SK-N-SH (cell line): ENCODE measurements at regions not wholly inside any gene's neighbourhood (a gene's known extent, or its start where the extent isn't known, plus 50 kb on each side); places are given as distances from the start of the nearest gene placed in this dataset.

Experiments
- CTCF ChIA-PET: fragments of 300-600, 350-600 bp; formaldehyde crosslinking; extraction: SDS; loops from one replicate; lab custom pipeline; 2021; lab: Yijun Ruan, JAX
- POLR2A ChIA-PET: fragments of 350-600 bp; sonication (Branson Sonifier 250); formaldehyde crosslinking; extraction: SDS; loops from one replicate; lab custom pipeline; 2020; ENCODE audit warnings: antibody characterized with exemption, inconsistent platforms; lab: Yijun Ruan, JAX
- DNase-seq: peaks from one replicate; pipeline ENCODE4 v3.0.0; 2012
- H2AFZ ChIP-seq: fragments of 200-600 bp; sonication (generic); 2 replicates; pipeline ENCODE4 v1.8.1; 2016; ENCODE audit warnings: antibody characterized with exemption, mild to moderate bottlenecking, low read depth
- H3F3A ChIP-seq: fragments of 200-600 bp; sonication (generic); replicated peaks from 2 replicates; pipeline ENCODE3; 2016; ENCODE audit warnings: antibody characterized with exemption, mild to moderate bottlenecking; ENCODE audit not compliant: insufficient read depth
- H3K27ac ChIP-seq, 2 experiments: fragments of 200-500 bp in 1 of 2; fragments of 200-600 bp in 1 of 2; sonication (Bioruptor generic) in 1 of 2; sonication (generic), shearing (Covaris generic) in 1 of 2; 2 replicates each; pipeline versions ENCODE4 v1.5.1 to v1.6.1; 2014 to 2016; ENCODE audit warnings: low read depth in 2 of 2, inconsistent platforms in 1 of 2, low read length in 1 of 2, mild to moderate bottlenecking in 1 of 2, mixed read lengths in 1 of 2
- H3K27me3 ChIP-seq: fragments of 200-600 bp; sonication (generic), shearing (Covaris generic); 2 replicates; pipeline ENCODE4 v1.6.1; 2016; ENCODE audit warnings: mixed run types; ENCODE audit not compliant: insufficient read depth
- H3K36me3 ChIP-seq, 2 experiments: fragments of 200-500 bp in 1 of 2; fragments of 200-600 bp in 1 of 2; sonication (Bioruptor generic) in 1 of 2; sonication (generic) in 1 of 2; replicated peaks in 1 of 2; 2 replicates each; pipeline versions ENCODE3 to v1.5.1; 2014 to 2016; ENCODE audit warnings: low read length in 1 of 2, mild to moderate bottlenecking in 1 of 2; ENCODE audit not compliant: insufficient read depth in 2 of 2, control insufficient read depth in 1 of 2
- H3K4me1 ChIP-seq, 2 experiments: fragments of 200-500 bp in 1 of 2; fragments of 200-600 bp in 1 of 2; sonication (Bioruptor generic) in 1 of 2; sonication (generic), shearing (Covaris generic) in 1 of 2; 2 replicates each; pipeline versions ENCODE4 v1.5.1 to v1.6.1; 2014 to 2016; ENCODE audit warnings: low read depth in 1 of 2, low read length in 1 of 2, mixed run types in 1 of 2; ENCODE audit not compliant: insufficient read depth in 2 of 2, control insufficient read depth in 1 of 2
- H3K4me2 ChIP-seq: fragments of 200-600 bp; sonication (generic), shearing (Covaris generic); 2 replicates; pipeline ENCODE4 v1.6.1; 2017; ENCODE audit warnings: mixed run types
- H3K4me3 ChIP-seq, 2 experiments: fragments of 200-500 bp in 1 of 2; fragments of 200-600 bp in 1 of 2; sonication (Bioruptor generic) in 1 of 2; sonication (generic), shearing (Covaris generic) in 1 of 2; 2 replicates each; pipeline versions ENCODE4 v1.5.1 to v1.8.1; 2014 to 2016; ENCODE audit warnings: low read depth in 2 of 2, inconsistent platforms in 1 of 2, low read length in 1 of 2, mild to moderate bottlenecking in 1 of 2, mixed read lengths in 1 of 2, moderate library complexity in 1 of 2
- H3K79me2 ChIP-seq: fragments of 200-600 bp; sonication (generic); 2 replicates; pipeline ENCODE4 v1.8.1; 2017; ENCODE audit warnings: mild to moderate bottlenecking; ENCODE audit not compliant: insufficient read depth
- H3K9ac ChIP-seq: fragments of 200-600 bp; sonication (generic); 2 replicates; pipeline ENCODE4 v1.6.1; 2017; ENCODE audit warnings: mixed run types
- H3K9me2 ChIP-seq: fragments of 200-600 bp; sonication (generic); 2 replicates; pipeline ENCODE4 v1.6.1; 2017; ENCODE audit warnings: mixed run types
- H3K9me3 ChIP-seq: fragments of 200-600 bp; sonication (generic); 2 replicates; pipeline ENCODE4 v1.6.1; 2017; ENCODE audit warnings: mixed run types, mild to moderate bottlenecking, moderate library complexity
- H4K20me1 ChIP-seq: fragments of 200-600 bp; sonication (generic); 2 replicates; pipeline ENCODE4 v1.6.1; 2017; ENCODE audit warnings: mild to moderate bottlenecking, mixed run types; ENCODE audit not compliant: insufficient read depth
- CHD2 ChIP-seq: fragments of 150-350 bp; IDR thresholded peaks from 2 replicates; pipeline ENCODE4 v1.6.1; 2018; ENCODE audit warnings: low read length; ENCODE audit not compliant: partially characterized antibody
- CTCF ChIP-seq: fragments of 200-600 bp; sonication (generic); IDR thresholded peaks from 2 replicates; pipeline ENCODE4 v1.6.1; 2017; ENCODE audit warnings: antibody characterized with exemption, mild to moderate bottlenecking, moderate library complexity
- FOSL2 ChIP-seq: IDR thresholded peaks from 2 replicates; pipeline ENCODE4 v1.4.0; 2012; ENCODE audit warnings: low read depth, mild to moderate bottlenecking, moderate library complexity, borderline replicate concordance
- MXI1 ChIP-seq: IDR thresholded peaks from 2 replicates; pipeline ENCODE4 v1.6.1; 2012; ENCODE audit warnings: mild to moderate bottlenecking, low read depth, low read length, improper control_type of control experiment
- NRF1 ChIP-seq: IDR thresholded peaks from 2 replicates; pipeline ENCODE4 v1.6.1; 2012; ENCODE audit warnings: low read depth, mild to moderate bottlenecking, low read length
- RAD21 ChIP-seq: IDR thresholded peaks from 2 replicates; pipeline ENCODE4 v1.6.1; 2012; ENCODE audit warnings: mild to moderate bottlenecking, low read length
- SMC3 ChIP-seq: IDR thresholded peaks from 2 replicates; pipeline ENCODE4 v1.6.1; 2012; ENCODE audit warnings: low read depth, low read length, improper control_type of control experiment
- TEAD4 ChIP-seq: IDR thresholded peaks from 2 replicates; pipeline ENCODE4 v1.4.0; 2012; ENCODE audit warnings: mild to moderate bottlenecking, borderline replicate concordance; ENCODE audit not compliant: insufficient read depth
- WGBS: methylation state at CpG from one replicate; pipeline ENCODE4 v1.1.6; 2017; ENCODE audit warnings: low lambda C conversion rate; 5-methylcytosine and 5-hydroxymethylcytosine counted together

- H3K36me3 ChIP-seq: no peaks in the 10 kb centered on the region
- no peak overlapping the region for H3K9ac ChIP-seq
- H3K79me2 ChIP-seq: no peaks in the 10 kb centered on the region
- H3K4me2 ChIP-seq: no peak overlapping the region
- H2AFZ ChIP-seq: no peak overlapping the region
- H3K9me3 ChIP-seq: no peaks in the 10 kb centered on the region
- H3K4me1 ChIP-seq: no peaks in the 10 kb centered on the region
- no peak overlapping the region for H3K27ac ChIP-seq
- no peak overlapping the region for H3K4me3 ChIP-seq
- TF ChIP-seq SMC3: peak; percentile 95
- 0 out of 2 replicates have a peak, but pooled peaks have one; percentile 14 for TF ChIP-seq NRF1
- no peak for TF ChIP-seq TEAD4
- TF ChIP-seq CHD2: no peak
- peak; percentile 94 for TF ChIP-seq RAD21
- peak; percentile 88 for TF ChIP-seq CTCF
- TF ChIP-seq MXI1: no peak
- H3F3A ChIP-seq: no peaks in the 10 kb centered on the region
- no peaks in the 10 kb centered on the region for H3K27me3 ChIP-seq
- WGBS: 30% methylated on average over 12 of the region's 28 CpGs
- CTCF ChIA-PET: interaction anchor here (0.6 to 3.2 kb wide), 19 partner anchors 10 to 1683 kb away, joined by 3 to 29 read pairs (median 4); no protein-coding TSS in a partner anchor
- POLR2A ChIA-PET: interaction anchor here (0.6 kb wide), 1 partner anchor 413 kb away, joined by 3 read pairs; no protein-coding TSS in a partner anchor
- no peaks in the 10 kb centered on the region for H4K20me1 ChIP-seq
- DNase-seq: peak; percentile 88
- no peaks in the 10 kb centered on the region for H3K9me2 ChIP-seq
Observed at GRCh38 chr10:123559066-123559822, 106.9 kb upstream of the GPR26 start.

GRCh38 chr10:123559823-123560092, 106.4 kb upstream of the GPR26 start:
- Histone ChIP-seq H3K27ac (no peak overlapping the region), H4K20me1 (no peaks in the 10 kb centered on the region), H3K4me3 (no peak overlapping the region), H3K27me3 (no peaks in the 10 kb centered on the region), H3F3A (no peaks in the 10 kb centered on the region), H3K9me3 (no peaks in the 10 kb centered on the region), H3K9ac (no peak overlapping the region), H2AFZ (no peak overlapping the region), H3K4me2 (no peak overlapping the region), H3K4me1 (no peaks in the 10 kb centered on the region), H3K9me2 (no peaks in the 10 kb centered on the region), H3K36me3 (no peaks in the 10 kb centered on the region), H3K79me2 (no peaks in the 10 kb centered on the region)
- no peak for TF ChIP-seq FOSL2
- no peak for TF ChIP-seq SMC3
- CTCF ChIA-PET: interaction anchor here (0.6 to 1.7 kb wide), 9 partner anchors 13 to 911 kb away, joined by 3 to 15 read pairs (median 4); no protein-coding TSS in a partner anchor
- no peak for DNase-seq
- 7% methylated on average over 3 of the region's 7 CpGs for WGBS
- POLR2A ChIA-PET: no interaction called here
